ENCODE measurements at regions not wholly inside any gene's neighbourhood (a gene's known extent, or its start where the extent isn't known, plus 50 kb on each side); places are given as distances from the start of the nearest gene placed in this dataset.
"Not testable (repeated sequence)": the region's sequence is repeated elsewhere in the genome, so short reads cannot be mapped to it uniquely, and the experiment has no call there.

GRCh38 chr16:77488652-77489051 lies 53.8 kb upstream of the ADAMTS18 start:
- DNase-seq = no peak

- DNase-seq = no peak
These were observed 56.3 kb upstream of the ADAMTS18 start for GRCh38 chr16:77491091-77491490.

GRCh38 chr16:77496934-77497333 lies 62.1 kb upstream of the ADAMTS18 start:
- DNase-seq = peak; percentile 41

- peak; percentile 76 for DNase-seq
These were observed 64.8 kb upstream of the ADAMTS18 start for GRCh38 chr16:77499373-77500285.

- DNase-seq = no peak
These were observed 65.4 kb upstream of the ADAMTS18 start for GRCh38 chr16:77500286-77500598.

- no peak for DNase-seq
These were observed 66.3 kb upstream of the ADAMTS18 start for GRCh38 chr16:77500934-77501664.

GRCh38 chr16:77502448-77502847 lies 67.6 kb upstream of the ADAMTS18 start:
- DNase-seq = no peak

- not testable (repeated sequence) for DNase-seq
These were observed 71.7 kb upstream of the ADAMTS18 start for GRCh38 chr16:77506492-77506891.

- no peak for DNase-seq
These were observed 74.2 kb upstream of the ADAMTS18 start for GRCh38 chr16:77509051-77509450.

GRCh38 chr16:77509796-77510195 lies 75.0 kb upstream of the ADAMTS18 start:
- DNase-seq = no peak

- DNase-seq = no peak
These were observed 76.2 kb upstream of the ADAMTS18 start for GRCh38 chr16:77511053-77511452.

- no peak for DNase-seq
These were observed 79.8 kb upstream of the ADAMTS18 start for GRCh38 chr16:77514500-77515220.

GRCh38 chr16:77525226-77525625 lies 90.4 kb upstream of the ADAMTS18 start:
- DNase-seq = not testable (repeated sequence)

GRCh38 chr16:77531752-77532151 lies 96.9 kb upstream of the ADAMTS18 start:
- peak; percentile 94 for DNase-seq

- DNase-seq = no peak
These were observed 102.0 kb upstream of the ADAMTS18 start for GRCh38 chr16:77536809-77537208.

- DNase-seq = no peak
These were observed 104.7 kb upstream of the ADAMTS18 start for GRCh38 chr16:77539421-77540034.

- DNase-seq = peak; percentile 72
These were observed 105.8 kb upstream of the ADAMTS18 start for GRCh38 chr16:77540646-77541045.

GRCh38 chr16:77541165-77541564 lies 106.3 kb upstream of the ADAMTS18 start:
- no peak for DNase-seq

GRCh38 chr16:77548151-77548550 lies 113.3 kb upstream of the ADAMTS18 start:
- peak; percentile 61 for DNase-seq

- peak; percentile 77 for DNase-seq
These were observed 113.9 kb upstream of the ADAMTS18 start for GRCh38 chr16:77548766-77549165.

- peak; percentile 90 for DNase-seq
These were observed 115.0 kb upstream of the ADAMTS18 start for GRCh38 chr16:77549876-77550275.

- DNase-seq = peak; percentile 87
These were observed 116.5 kb upstream of the ADAMTS18 start for GRCh38 chr16:77551357-77551756.

GRCh38 chr16:77553130-77553529 lies 118.3 kb upstream of the ADAMTS18 start:
- no peak for DNase-seq

All from fibroblast of skin of back (primary cell).